Endodermal cell (in vitro differentiated cells): ENCODE measurements at regions not wholly inside any gene's neighbourhood (a gene's known extent, or its start where the extent isn't known, plus 50 kb on each side); places are given as distances from the start of the nearest gene placed in this dataset.

Experiments
- DNase-seq: peaks from one replicate; pipeline ENCODE4 v3.0.0-alpha.2; 2017
- H3K27ac ChIP-seq: 2 replicates; pipeline ENCODE4 v1.5.1; 2013; ENCODE audit warnings: mild to moderate bottlenecking, low read depth, low read length, moderate library complexity
- H3K27me3 ChIP-seq: 2 replicates; pipeline ENCODE4 v1.6.1; 2013; ENCODE audit warnings: mild to moderate bottlenecking, low read length, moderate library complexity; ENCODE audit not compliant: insufficient read depth, control insufficient read depth, poor library complexity, severe bottlenecking
- H3K36me3 ChIP-seq: 2 replicates; pipeline ENCODE4 v1.7.0; 2013; ENCODE audit warnings: mild to moderate bottlenecking, low read length, moderate library complexity; ENCODE audit not compliant: control insufficient read depth, insufficient read depth
- H3K4me1 ChIP-seq: one replicate; pipeline ENCODE4 v1.7.0; 2013; ENCODE audit warnings: low read length; ENCODE audit not compliant: control insufficient read depth, insufficient read depth
- H3K4me3 ChIP-seq: 2 replicates; pipeline ENCODE4 v1.5.1; 2013; ENCODE audit warnings: mild to moderate bottlenecking, low read length, moderate library complexity
- H3K9ac ChIP-seq: 2 replicates; pipeline ENCODE4 v1.6.1; 2013; ENCODE audit warnings: mild to moderate bottlenecking, low read length, moderate library complexity; ENCODE audit not compliant: poor library complexity, severe bottlenecking; ENCODE audit errors: extremely low read depth
- H3K9me3 ChIP-seq: 2 replicates; pipeline ENCODE4 v1.6.1; 2013; ENCODE audit warnings: mild to moderate bottlenecking, low read length, moderate library complexity; ENCODE audit not compliant: control insufficient read depth
- H3K27ac Mint-ChIP-seq: 2 replicates; pipeline ENCODE4 v1.8.0; 2020; ENCODE audit warnings: mixed read lengths
- H3K27me3 Mint-ChIP-seq: 2 replicates; pipeline ENCODE4 v1.8.0; 2021; ENCODE audit warnings: mild to moderate bottlenecking, mixed read lengths; ENCODE audit not compliant: insufficient read depth
- H3K36me3 Mint-ChIP-seq: 2 replicates; pipeline ENCODE4 v1.8.0; 2020; ENCODE audit warnings: low read depth, mixed read lengths
- H3K4me1 Mint-ChIP-seq: 2 replicates; pipeline ENCODE4 v1.8.0; 2020; ENCODE audit warnings: mixed read lengths
- H3K4me3 Mint-ChIP-seq: 2 replicates; pipeline ENCODE4 v1.8.0; 2020; ENCODE audit warnings: mild to moderate bottlenecking, moderate library complexity, mixed read lengths
- H3K9me3 Mint-ChIP-seq: 2 replicates; pipeline ENCODE4 v1.8.0; 2020; ENCODE audit warnings: mild to moderate bottlenecking, mixed read lengths
- CTCF ChIP-seq: fragments of 200-600 bp; sonication (generic); conservative IDR thresholded peaks from 2 replicates; pipeline ENCODE4 v1.5.0; 2021; ENCODE audit warnings: antibody characterized with exemption, mild to moderate bottlenecking
- WGBS, 2 experiments: methylation state at CpG; one replicate each; pipeline versions ENCODE4 v1.1.5 to v1.1.7; 2013; ENCODE audit warnings: missing lambda C conversion rate in 2 of 2, mixed read lengths in 1 of 2; ENCODE audit not compliant: insufficient coverage in 1 of 2, insufficient read length in 1 of 2; 5-methylcytosine and 5-hydroxymethylcytosine counted together

GRCh38 chr2:4962419-4962818, 729.8 kb upstream of the SOX11 start:
- Histone ChIP-seq H3K27me3 (no peaks in the 10 kb centered on the region), H3K9ac (no peak overlapping the region), H3K27ac (no peak overlapping the region), H3K36me3 (no peaks in the 10 kb centered on the region), H3K4me1 (no peaks in the 10 kb centered on the region), H3K9me3 (no peaks in the 10 kb centered on the region), H3K4me3 (no peak overlapping the region)
- peaks cover 4% of the 10 kb centered on the region for H3K4me1 Mint-ChIP-seq
- H3K36me3 Mint-ChIP-seq: no peaks in the 10 kb centered on the region
- no peaks in the 10 kb centered on the region for H3K27me3 Mint-ChIP-seq
- 94 to 100% methylated on average over 3 of the region's 3 CpGs for WGBS, 2 experiments
- no peak overlapping the region for H3K4me3 Mint-ChIP-seq
- no peak overlapping the region for H3K27ac Mint-ChIP-seq
- DNase-seq: no peak
- no peaks in the 10 kb centered on the region for H3K9me3 Mint-ChIP-seq
- no peak for TF ChIP-seq CTCF

GRCh38 chr2:4963106-4963505, 729.1 kb upstream of the SOX11 start:
- Mint-ChIP-seq H3K27me3 (no peaks in the 10 kb centered on the region), H3K36me3 (no peaks in the 10 kb centered on the region), H3K27ac (no peak overlapping the region), H3K4me1 (peaks cover under 1% of the 10 kb centered on the region), H3K9me3 (no peaks in the 10 kb centered on the region), H3K4me3 (no peak overlapping the region)
- Histone ChIP-seq H3K9me3 (no peaks in the 10 kb centered on the region), H3K4me3 (no peak overlapping the region), H3K4me1 (no peaks in the 10 kb centered on the region), H3K36me3 (no peaks in the 10 kb centered on the region), H3K27me3 (no peaks in the 10 kb centered on the region), H3K27ac (no peak overlapping the region), H3K9ac (no peak overlapping the region)
- no peak for TF ChIP-seq CTCF
- WGBS, 2 experiments: 100% methylated on average over 1 of the region's 1 CpG; no CpG with 5 or more reads in 1 of the 2 experiments
- no peak for DNase-seq

GRCh38 chr2:4964001-4964540, 728.1 kb upstream of the SOX11 start:
- 93% methylated on average over 9 to 13 of the region's 13 CpGs for WGBS, 2 experiments
- H3K36me3 ChIP-seq: no peaks in the 10 kb centered on the region
- no peak for DNase-seq
- no peak overlapping the region for H3K27ac Mint-ChIP-seq
- H3K4me1 Mint-ChIP-seq: no peaks in the 10 kb centered on the region
- H3K4me3 ChIP-seq: no peak overlapping the region
- no peaks in the 10 kb centered on the region for H3K27me3 Mint-ChIP-seq
- H3K9me3 Mint-ChIP-seq: no peaks in the 10 kb centered on the region
- peak overlapping the region; percentile 71 for H3K27ac ChIP-seq
- no peaks in the 10 kb centered on the region for H3K9me3 ChIP-seq
- no peak for TF ChIP-seq CTCF
- H3K36me3 Mint-ChIP-seq: no peaks in the 10 kb centered on the region
- H3K27me3 ChIP-seq: no peaks in the 10 kb centered on the region
- H3K9ac ChIP-seq: no peak overlapping the region
- no peak overlapping the region for H3K4me3 Mint-ChIP-seq
- H3K4me1 ChIP-seq: no peaks in the 10 kb centered on the region
